H1 (cell line): ENCODE measurements at regions not wholly inside any gene's neighbourhood (a gene's known extent, or its start where the extent isn't known, plus 50 kb on each side); places are given as distances from the start of the nearest gene placed in this dataset.

Experiments used
- BRCA1 ChIP-seq: IDR thresholded peaks from 2 replicates; pipeline ENCODE4 v1.6.1; 2012; ENCODE audit warnings: low read depth, low read length, improper control_type of control experiment
- EP300 ChIP-seq, 2 experiments: IDR thresholded peaks; 1 replicate in 1 of 2; 2 replicates in 1 of 2; pipeline ENCODE4 v1.6.1; 2011 to 2012; ENCODE audit warnings: low read depth in 2 of 2, low read length in 2 of 2, mild to moderate bottlenecking in 2 of 2, borderline replicate concordance in 1 of 2, inconsistent platforms in 1 of 2, moderate library complexity in 1 of 2
- EZH2 ChIP-seq: fragments of 200-600 bp; sonication (generic); IDR thresholded peaks from 2 replicates; pipeline ENCODE4 v1.7.1; 2012; ENCODE audit warnings: low read depth, mild to moderate bottlenecking, moderate library complexity, low read length, inconsistent platforms; ENCODE audit not compliant: severe bottlenecking
- RNF2 ChIP-seq: fragments of 200-900, 300-1000 bp; sonication (generic); IDR thresholded peaks from 2 replicates; pipeline ENCODE4 v1.7.1; 2016; ENCODE audit warnings: borderline replicate concordance, low read depth, mild to moderate bottlenecking, antibody characterized with exemption, low read length; ENCODE audit not compliant: poor library complexity, severe bottlenecking; ENCODE audit errors: missing control alignments
- TAF1 ChIP-seq: IDR thresholded peaks from 2 replicates; pipeline ENCODE4 v1.6.1; 2011; ENCODE audit warnings: mild to moderate bottlenecking, low read depth, low read length
- YY1 ChIP-seq: IDR thresholded peaks from 2 replicates; pipeline ENCODE4 v1.6.1; 2011; ENCODE audit warnings: low read depth, mild to moderate bottlenecking, low read length
- TF ChIP-seq, protein P1 (sequence below), 3 experiments: IDR thresholded peaks; 1 replicate in 2 of 3; 2 replicates in 1 of 3; pipeline versions ENCODE4 v1.5.1 to v1.6.1; 2011; ENCODE audit warnings: low read length in 3 of 3, mild to moderate bottlenecking in 3 of 3, inconsistent platforms in 2 of 3, low read depth in 1 of 3, moderate library complexity in 1 of 3; ENCODE audit not compliant: insufficient read depth in 1 of 3; ENCODE audit errors: control extremely low read depth in 1 of 3

DNA sequence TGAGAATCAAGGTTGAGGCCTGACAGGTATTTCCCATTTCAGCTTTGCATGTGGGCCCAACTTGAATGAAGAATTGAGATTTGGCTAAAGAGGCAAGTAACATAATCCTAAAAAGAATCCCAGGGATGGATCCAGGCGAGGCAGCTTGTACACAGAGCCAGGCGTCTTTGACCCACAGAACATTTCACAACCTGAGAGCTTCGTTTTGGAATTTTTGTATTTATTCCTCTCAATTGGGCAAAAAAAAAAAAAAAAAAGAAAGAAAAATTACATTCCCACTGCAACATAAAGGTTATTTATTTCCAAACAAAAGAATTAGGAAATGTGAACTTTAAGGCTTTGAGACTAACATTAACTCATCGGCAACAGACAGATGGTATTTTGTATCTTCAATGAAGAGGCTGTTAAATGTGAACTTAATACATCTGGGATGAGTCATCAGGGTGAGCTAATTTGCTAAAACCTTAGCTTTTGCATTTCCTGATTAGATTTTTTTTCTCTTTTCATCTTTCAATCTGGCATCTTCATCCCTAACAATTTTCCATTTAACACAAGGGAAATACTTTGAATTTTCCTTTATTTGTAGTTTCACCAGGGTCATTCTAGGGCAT is 478.5 kb upstream of the TNP1 start:
- TF ChIP-seq YY1 (no peak), EP300 (IDR thresholded peaks at IDR 0.05; ENCODE audit: borderline replicate concordance in 1 of 2, low read depth in 2 of 2, low read length in 2 of 2) (no peak), BRCA1 (no peak), EZH2 (no peak), TAF1 (no peak), RNF2 (no peak)
- TF ChIP-seq, protein P1, sequence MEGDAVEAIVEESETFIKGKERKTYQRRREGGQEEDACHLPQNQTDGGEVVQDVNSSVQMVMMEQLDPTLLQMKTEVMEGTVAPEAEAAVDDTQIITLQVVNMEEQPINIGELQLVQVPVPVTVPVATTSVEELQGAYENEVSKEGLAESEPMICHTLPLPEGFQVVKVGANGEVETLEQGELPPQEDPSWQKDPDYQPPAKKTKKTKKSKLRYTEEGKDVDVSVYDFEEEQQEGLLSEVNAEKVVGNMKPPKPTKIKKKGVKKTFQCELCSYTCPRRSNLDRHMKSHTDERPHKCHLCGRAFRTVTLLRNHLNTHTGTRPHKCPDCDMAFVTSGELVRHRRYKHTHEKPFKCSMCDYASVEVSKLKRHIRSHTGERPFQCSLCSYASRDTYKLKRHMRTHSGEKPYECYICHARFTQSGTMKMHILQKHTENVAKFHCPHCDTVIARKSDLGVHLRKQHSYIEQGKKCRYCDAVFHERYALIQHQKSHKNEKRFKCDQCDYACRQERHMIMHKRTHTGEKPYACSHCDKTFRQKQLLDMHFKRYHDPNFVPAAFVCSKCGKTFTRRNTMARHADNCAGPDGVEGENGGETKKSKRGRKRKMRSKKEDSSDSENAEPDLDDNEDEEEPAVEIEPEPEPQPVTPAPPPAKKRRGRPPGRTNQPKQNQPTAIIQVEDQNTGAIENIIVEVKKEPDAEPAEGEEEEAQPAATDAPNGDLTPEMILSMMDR (IDR thresholded peaks at IDR 0.05; ENCODE audit: control extremely low read depth in 1 of 3, insufficient read depth in 1 of 3, low read depth in 1 of 3, low read length in 3 of 3), result no peak
